Lower leg skin (tissue), 4 donors: ENCODE measurements at regions not wholly inside any gene's neighbourhood (a gene's known extent, or its start where the extent isn't known, plus 50 kb on each side); places are given as distances from the start of the nearest gene placed in this dataset.

ENCODE experiments used
- DNase-seq, 2 donors: peaks; one replicate each; pipeline ENCODE4 v3.0.0-alpha.2; 2019; ENCODE audit warnings: low spot score in 2 of 2
- H3K4me3 ChIP-seq: fragments of 200-600 bp; sonication (generic); 2 replicates; pipeline ENCODE4 v1.5.1; 2017; ENCODE audit warnings: mild to moderate bottlenecking, low read depth; ENCODE audit not compliant: poor library complexity, severe bottlenecking
- POLR2A ChIP-seq, 2 donors: fragments of 450-650 bp; IDR thresholded peaks; one replicate each; pipeline ENCODE4 v1.6.1; 2016 to 2017; ENCODE audit warnings: antibody characterized with exemption in 2 of 2, mild to moderate bottlenecking in 1 of 2, moderate library complexity in 1 of 2
- WGBS, 2 donors: methylation state at CpG; one replicate each; pipeline ENCODE4 v1.1.5; 2018; 5-methylcytosine and 5-hydroxymethylcytosine counted together
- intact Hi-C: fragments of 100-400 bp; cut with DNase I; formaldehyde crosslinking; loops from one replicate; pipeline ENCODE4 v1.15.0; 2023; ENCODE audit warnings: low total_unique reads
- TF ChIP-seq, protein P1 (sequence below), 3 donors: fragments of 450-650 bp; IDR thresholded peaks; one replicate each; pipeline ENCODE4 v1.5.1; 2016; ENCODE audit warnings: antibody characterized with exemption in 3 of 3, mild to moderate bottlenecking in 3 of 3, moderate library complexity in 2 of 3

DNA sequence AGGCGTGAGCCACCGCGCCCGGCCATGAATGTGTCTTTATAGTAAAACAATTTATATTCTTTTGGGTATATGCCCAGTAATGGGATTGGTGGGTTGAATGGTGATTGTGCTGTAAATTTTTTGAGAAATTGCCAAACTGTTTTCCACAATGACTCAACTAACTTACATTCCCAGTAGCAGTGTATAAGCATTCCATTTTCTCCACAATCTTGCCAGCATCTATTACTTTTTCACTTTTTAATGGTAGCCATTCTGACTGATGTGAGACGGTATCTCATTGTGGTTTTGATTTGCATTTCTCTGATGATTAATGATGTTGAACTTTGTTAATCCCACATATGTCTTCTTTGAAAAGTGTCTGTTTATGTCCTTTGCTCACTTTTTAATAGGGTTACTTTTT, 1187.9 kb downstream of the XPNPEP1 start:
- no peak overlapping the region for H3K4me3 ChIP-seq
- WGBS, 2 donors = 87 to 88% methylated on average over 5 of the region's 5 CpGs
- no peak for DNase-seq
- intact Hi-C loops = no loop called here
- TF ChIP-seq POLR2A (IDR thresholded peaks at IDR 0.05) = no peak
- TF ChIP-seq, protein P1, sequence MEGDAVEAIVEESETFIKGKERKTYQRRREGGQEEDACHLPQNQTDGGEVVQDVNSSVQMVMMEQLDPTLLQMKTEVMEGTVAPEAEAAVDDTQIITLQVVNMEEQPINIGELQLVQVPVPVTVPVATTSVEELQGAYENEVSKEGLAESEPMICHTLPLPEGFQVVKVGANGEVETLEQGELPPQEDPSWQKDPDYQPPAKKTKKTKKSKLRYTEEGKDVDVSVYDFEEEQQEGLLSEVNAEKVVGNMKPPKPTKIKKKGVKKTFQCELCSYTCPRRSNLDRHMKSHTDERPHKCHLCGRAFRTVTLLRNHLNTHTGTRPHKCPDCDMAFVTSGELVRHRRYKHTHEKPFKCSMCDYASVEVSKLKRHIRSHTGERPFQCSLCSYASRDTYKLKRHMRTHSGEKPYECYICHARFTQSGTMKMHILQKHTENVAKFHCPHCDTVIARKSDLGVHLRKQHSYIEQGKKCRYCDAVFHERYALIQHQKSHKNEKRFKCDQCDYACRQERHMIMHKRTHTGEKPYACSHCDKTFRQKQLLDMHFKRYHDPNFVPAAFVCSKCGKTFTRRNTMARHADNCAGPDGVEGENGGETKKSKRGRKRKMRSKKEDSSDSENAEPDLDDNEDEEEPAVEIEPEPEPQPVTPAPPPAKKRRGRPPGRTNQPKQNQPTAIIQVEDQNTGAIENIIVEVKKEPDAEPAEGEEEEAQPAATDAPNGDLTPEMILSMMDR (IDR thresholded peaks at IDR 0.05) = no peak

DNA sequence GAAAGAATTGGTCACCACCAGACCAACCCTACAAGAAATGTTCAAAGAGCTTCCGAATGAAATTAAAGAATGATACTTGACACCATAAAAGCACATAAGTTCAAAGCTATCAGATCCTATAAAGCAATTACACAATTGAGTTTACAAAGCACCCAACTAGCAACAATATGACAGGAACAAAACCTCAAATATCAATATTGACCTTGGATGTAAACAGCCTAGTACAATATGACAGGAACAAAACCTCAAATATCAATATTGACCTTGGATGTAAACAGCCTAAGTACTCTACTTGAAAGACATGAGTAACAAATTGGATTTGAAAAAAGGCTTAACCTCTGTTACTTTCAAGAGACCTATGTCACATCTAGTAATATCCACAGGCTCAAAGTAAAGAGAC, 1201.4 kb downstream of the XPNPEP1 start:
- intact Hi-C loops = no loop called here
- no peak for DNase-seq
- TF ChIP-seq POLR2A (IDR thresholded peaks at IDR 0.05) = no peak
- TF ChIP-seq, protein P1 (IDR thresholded peaks at IDR 0.05) = no peak
- no peak overlapping the region for H3K4me3 ChIP-seq
- 81 to 83% methylated on average over 1 of the region's 1 CpG for WGBS, 2 donors

DNA sequence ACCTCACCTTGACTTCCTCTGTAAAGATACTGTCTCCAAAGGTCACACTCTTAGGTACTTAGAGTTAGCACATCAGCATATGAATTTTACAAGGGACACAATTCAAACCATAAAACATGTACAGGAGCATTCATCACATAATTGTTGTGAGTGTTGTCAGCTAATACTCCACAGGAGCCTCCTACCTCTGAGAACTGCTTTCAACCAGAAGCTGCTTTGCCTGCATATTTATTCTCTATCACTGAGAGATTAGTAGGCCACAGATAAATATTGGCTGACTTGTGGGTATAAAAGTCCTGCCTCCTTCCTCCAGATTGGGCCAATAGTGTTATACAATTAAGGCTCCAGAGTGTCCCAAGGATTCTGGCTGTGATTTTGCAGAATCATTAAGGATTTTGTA, 1207.0 kb downstream of the XPNPEP1 start:
- intact Hi-C loops = no loop called here
- DNase-seq = no peak
- no peak overlapping the region for H3K4me3 ChIP-seq
- TF ChIP-seq, protein P1 (IDR thresholded peaks at IDR 0.05) = no peak

DNA sequence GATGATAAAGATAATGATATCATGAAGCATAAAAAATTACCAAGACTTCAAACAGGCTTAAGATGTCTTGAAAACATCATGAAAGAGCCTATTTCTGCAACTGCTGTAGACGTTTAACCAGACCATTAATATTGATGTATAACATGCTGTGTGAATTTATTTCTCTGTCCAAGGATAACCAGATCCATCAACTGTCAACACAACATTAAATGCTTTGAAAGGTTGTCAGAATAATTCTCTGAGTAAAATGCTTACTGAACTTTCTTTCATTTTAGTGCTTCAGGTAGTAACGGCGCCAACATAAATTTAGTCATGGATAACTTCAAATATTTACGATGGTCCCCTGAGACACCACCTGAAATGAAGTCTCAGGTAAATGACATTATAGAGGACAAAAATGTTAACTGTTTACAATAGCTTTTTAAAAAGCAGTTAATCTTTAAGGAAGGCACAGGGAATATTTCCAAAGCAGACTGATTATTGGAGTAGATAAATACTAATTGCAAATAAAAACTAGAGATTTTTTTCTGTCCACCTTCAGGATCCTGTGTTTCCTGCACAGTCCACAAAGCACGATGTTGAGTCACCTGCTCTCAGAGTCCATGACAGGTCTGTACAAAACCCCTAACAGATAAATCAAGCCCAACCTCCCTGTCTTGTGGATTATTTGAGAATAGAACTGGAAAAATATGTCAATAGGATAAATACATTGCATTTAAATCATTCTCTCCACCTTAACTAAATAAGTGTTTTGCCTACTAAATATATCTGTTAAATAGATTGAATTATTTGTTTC, 1213.2 kb downstream of the XPNPEP1 start:
- 41 to 43% methylated on average over 5 of the region's 5 CpGs for WGBS, 2 donors
- intact Hi-C loops = no loop called here
- DNase-seq = no peak
- H3K4me3 ChIP-seq = no peak overlapping the region
- TF ChIP-seq POLR2A (IDR thresholded peaks at IDR 0.05) = no peak
- TF ChIP-seq, protein P1 (IDR thresholded peaks at IDR 0.05) = no peak

DNA sequence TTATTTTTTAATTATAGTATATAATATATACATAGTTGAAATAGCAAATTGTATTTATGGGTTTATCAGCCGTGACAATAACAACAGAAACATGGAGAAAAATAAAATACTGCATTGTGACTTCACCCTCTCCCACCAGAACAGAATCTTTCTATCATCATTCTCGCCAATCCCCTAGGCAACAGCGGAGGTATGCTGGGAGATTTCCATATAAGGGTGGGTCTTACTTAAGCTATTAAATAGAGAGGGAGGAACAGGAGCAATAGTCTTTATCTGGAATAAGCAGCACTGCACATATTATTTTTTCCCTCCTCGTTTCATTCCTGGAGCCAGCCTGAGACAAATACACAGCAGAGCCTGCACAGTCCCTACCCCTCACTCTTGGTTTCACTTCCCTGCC, 1214.9 kb downstream of the XPNPEP1 start:
- DNase-seq = no peak
- WGBS, 2 donors = 72 to 76% methylated on average over 4 of the region's 4 CpGs

More for the DNA sequence above, 1214.9 kb downstream of the XPNPEP1 start:
- intact Hi-C loops = no loop called here
- TF ChIP-seq, protein P1 (IDR thresholded peaks at IDR 0.05) = no peak
- TF ChIP-seq POLR2A (IDR thresholded peaks at IDR 0.05) = no peak
- no peak overlapping the region for H3K4me3 ChIP-seq
